Midbrain (tissue), 1 donor: ENCODE measurements at regions not wholly inside any gene's neighbourhood (a gene's known extent, or its start where the extent isn't known, plus 50 kb on each side); places are given as distances from the start of the nearest gene placed in this dataset.
"Not testable (repeated sequence)": the region's sequence is repeated elsewhere in the genome, so short reads cannot be mapped to it uniquely, and the experiment has no call there.

Experiments used
- DNase-seq: peaks from one replicate; lab custom pipeline; 2025; lab: John Stamatoyannopoulos, UW

DNA sequence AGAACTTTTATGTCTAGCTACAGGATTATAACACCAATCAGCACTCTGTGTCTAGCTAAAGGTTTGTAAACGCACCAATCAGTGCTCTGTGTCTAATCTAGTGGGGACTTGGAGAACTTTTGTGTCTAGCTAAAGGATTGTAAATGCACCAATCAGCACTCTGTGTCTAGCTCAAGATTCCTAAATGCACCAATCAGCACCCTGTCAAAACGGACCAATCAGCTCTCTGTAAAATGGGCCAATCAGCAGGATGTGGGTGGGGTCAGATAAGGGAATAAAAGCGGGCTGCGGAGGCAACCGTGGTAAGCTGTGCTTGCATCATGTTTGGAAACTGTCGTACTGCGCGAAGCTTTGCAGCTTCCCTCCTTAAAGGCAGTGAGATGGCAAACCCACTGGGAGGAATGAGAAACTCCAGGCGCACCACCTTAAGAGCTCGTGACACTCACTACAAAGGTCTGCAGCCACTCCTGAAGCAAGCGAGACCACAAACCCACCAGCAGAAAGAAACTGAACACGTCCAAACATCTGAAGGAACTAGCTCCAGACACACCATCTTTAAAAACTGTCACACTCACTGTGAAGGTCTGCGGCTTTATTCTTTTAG is 112.1 kb upstream of the DUSP22 start:
- DNase-seq = not testable (repeated sequence)

- no peak for DNase-seq
Observed at GRCh38 chr6:181049-181654, 111.1 kb upstream of the DUSP22 start.

GRCh38 chr6:183668-184067 is 108.6 kb upstream of the DUSP22 start:
- no peak for DNase-seq

DNA sequence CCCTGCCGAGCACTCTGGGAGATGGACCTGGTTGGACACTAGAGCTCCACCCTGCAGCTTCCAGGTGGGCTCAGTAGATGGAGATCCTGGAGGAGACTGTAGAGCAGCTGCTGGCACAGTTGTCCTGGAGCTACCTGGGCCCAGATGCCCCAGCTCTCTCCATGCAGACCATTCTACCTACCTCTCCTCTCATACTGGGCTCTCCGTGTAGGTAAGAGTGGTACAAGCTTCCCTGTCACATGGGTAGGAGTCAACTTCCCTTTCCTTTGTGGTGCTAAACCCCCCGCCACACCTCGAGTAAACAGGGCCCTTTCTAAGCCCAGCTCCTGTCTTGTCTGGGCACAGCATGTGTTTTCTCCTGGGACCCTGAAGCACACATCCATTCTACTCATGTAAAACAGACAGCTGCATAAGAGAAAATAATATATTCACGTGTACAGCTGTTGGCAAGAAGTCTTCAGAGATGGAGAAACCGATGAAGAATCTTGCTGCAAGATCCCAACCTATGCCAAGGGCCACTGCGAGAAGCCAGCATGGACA is 108.1 kb upstream of the DUSP22 start:
- DNase-seq = no peak

DNA sequence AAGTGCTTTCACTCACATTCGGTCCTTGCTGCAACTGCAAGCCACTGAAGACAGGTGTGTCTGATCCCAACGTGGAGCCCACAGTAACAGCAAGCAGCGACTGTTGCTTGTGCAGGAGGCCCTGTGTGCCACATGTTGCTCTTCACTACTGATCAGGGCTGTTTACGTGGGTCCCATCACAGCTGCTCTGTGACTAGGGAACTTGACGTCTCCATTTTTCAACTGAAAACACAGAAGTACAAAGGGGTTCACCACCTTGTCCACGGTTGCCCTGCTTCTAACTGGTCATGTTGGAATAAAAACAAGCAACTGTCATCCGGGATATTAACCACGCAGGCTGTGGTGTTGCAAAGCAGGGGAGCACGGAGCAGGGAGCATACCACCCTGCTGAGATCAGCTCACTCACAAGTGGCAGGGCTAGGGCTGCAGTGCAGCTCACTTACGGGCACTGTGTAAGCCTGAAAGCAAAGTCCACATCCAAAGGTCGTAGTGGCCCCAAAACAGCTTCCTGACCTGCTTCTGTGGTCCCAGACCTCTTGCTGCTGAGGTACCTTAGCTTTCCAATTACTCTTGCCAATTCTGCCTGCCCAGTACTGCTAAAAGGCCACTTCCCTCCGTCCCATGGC is 105.8 kb upstream of the DUSP22 start:
- no peak for DNase-seq

- DNase-seq = no peak
Observed at GRCh38 chr6:187210-187861, 105.0 kb upstream of the DUSP22 start.

DNA sequence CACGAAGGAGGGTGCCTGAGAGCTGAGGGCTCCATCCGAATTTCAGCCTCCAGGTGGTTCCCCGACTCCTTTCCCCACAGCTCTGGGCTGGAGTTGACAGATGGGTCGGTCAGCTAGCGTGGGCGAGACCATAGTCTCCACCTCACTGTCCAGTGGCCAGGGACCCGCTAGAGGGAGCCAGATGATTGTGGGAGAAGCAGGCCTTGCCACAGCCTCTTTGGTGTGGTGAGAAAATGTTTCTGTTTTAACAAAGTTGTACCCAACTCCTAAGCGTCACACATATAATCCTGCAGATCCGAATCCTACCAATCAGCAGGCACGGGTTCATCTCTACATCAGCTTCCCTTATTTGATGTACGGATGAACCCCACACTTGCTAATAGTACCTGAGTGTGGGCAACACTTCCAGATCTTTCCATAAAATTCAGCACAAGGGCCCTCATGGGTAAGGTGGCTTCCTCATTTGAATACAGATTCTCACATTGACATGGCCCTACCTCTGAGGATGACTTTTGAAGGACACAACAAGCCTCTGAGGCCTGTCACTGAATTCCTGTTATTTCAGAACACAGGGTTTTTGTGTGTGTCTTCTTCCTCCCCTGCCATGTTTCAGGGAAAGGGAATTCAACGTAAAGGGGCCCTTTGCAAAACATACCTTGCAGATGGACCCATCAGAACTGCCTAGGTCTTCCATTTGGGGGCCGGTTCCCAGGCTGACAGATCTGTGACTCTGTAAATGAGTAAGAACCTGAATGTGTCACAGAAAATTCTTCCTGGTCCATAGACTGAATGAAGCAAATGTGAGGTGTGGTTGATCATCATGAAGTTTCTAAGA is 103.2 kb upstream of the DUSP22 start:
- DNase-seq = peak; percentile 47

GRCh38 chr6:189676-190075 is 102.6 kb upstream of the DUSP22 start:
- no peak for DNase-seq

GRCh38 chr6:190596-191395 is 101.5 kb upstream of the DUSP22 start:
- DNase-seq = no peak

DNA sequence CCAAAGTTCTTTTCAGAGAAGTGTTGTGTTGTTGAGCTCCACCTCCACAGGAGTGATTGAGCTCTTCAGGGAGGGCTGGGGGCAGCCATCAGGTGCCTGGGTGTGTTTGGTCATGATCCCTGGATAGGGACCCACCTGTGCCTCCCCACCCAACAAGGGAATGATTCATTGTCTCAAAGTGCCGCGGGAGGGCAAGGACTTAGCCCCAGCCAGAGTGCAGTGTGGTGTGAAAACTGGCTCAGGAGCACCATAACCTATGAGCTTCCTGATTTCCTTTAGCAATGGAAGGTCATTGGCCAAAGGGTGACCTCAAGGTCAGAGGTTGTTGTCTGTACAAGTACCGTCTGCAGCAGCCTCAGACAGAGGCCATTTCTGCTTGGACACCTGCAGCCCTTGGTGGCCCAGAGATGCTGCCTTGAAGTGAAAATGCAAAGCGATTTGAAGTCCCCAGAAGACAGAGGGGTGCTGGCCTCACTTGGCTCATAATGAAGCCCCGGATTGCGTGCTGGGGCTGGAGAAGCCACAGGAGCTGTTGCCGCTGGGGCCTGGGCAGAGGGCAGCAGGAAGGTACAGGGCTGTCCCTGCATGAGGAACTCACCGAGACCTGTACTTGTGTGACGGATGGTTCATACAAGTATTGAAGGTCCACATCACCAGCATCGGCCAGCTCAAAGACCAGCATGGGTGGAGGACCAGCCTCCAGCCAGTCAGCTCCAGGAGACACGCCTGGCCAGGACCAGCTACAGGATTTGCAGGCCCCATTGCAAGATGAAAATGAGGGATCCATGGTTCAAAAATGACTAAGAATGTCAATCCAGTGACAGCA is 100.6 kb upstream of the DUSP22 start:
- no peak for DNase-seq

GRCh38 chr6:192313-192664 is 100.0 kb upstream of the DUSP22 start:
- DNase-seq = no peak

DNA sequence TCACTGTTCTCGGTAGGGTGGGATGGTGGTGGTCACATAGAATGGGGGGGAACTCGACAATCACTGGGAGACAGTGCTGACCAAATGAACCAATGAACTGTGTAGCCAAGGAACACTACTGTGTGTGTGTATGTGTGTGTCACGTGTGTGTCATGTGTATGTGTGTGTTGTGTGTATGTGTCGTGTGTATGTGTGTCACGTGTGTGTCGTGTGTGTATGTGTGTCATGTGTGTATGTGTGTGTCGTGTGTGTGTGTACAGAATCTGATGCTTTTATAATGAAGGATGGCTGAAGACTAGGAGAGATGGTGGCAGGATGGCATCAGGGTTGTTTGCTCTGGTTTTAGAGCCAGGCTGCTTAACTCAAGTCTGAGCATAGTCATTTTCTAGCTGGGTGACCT is 99.1 kb upstream of the DUSP22 start:
- no peak for DNase-seq

DNA sequence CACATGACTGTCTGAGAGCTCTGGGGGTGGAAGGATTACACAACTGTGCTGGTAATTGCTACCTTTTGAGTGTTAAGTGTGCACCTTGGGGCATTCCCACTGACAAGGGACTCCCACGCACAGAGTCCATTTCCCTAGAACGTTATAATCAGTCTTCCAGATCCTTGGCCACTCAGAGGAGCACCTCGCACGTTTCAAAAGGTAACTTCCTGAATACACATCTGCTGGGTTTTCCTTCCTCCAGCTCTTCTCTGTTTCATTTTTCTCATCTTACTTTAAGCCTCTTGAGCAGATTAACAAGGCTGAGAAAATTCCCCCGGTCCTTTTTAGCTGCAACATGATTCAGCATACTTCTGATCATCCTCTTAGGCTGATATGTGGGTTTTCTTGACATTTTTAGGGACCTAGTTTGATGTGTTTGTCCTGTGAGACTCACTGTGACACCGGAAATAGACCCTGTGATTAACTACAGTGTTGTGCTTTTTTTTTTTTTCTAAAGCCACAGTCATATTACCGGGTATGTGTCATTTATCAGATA is 98.4 kb upstream of the DUSP22 start:
- DNase-seq = no peak

GRCh38 chr6:195861-196360 is 96.4 kb upstream of the DUSP22 start:
- no peak for DNase-seq

- no peak for DNase-seq
Observed at GRCh38 chr6:196543-196942, 95.7 kb upstream of the DUSP22 start.

DNA sequence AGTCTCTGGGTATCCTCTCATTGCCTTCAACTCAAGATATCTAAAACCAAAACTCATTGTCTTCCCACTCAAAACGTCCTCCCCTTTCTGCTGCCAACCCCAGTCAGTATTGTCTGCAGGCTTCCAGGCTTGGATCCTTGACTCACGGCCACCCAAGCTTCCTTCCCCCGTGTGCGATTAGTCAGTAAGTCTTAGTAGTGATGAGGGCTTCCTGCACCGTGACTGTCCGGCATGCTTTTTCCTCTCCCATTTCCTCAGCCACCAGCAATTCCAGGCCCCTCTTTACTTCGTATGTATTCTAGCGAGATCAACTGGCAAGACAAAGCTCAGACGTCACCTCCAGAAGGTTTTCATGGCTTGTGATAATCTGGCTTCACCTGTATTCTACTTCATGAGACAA is 88.6 kb upstream of the DUSP22 start:
- no peak for DNase-seq

DNA sequence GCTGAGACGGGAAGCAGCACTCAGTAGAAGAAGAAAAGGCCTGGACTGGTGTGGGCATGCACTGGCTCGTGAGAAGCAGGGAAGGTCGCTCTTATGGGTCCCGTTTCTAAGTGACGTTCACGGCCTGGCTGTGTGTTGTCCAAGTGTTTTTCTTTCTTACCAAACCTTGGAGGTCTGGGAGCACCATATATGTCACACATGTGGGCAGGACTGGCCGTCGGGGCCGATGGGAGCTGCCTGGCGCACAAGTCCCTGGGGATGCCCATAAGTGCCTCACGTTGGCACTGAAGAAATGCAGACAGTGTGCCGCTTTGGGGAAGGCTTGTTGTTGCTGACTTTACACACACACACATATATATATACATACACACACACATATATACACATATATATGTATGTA is 86.0 kb upstream of the DUSP22 start:
- DNase-seq = no peak

DNA sequence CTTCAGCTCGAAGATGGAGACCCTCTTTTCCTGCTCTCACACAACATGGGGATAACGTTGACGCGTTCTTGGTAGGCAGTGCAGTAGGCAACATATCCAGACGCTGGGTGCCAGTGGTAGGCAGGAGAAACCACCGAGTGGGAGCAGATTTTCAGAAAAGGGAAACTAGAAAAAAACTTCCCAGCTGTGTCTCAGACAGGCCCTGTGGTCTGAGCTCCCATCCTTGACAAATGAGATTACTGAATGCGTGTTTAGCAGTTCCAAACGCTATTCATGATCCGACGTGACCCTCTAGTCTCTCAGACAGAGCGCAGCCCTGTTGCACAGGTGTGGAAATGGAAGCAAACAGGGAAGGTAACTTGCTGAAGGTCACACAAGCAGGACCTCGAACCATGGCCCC is 83.9 kb upstream of the DUSP22 start:
- DNase-seq = no peak

DNA sequence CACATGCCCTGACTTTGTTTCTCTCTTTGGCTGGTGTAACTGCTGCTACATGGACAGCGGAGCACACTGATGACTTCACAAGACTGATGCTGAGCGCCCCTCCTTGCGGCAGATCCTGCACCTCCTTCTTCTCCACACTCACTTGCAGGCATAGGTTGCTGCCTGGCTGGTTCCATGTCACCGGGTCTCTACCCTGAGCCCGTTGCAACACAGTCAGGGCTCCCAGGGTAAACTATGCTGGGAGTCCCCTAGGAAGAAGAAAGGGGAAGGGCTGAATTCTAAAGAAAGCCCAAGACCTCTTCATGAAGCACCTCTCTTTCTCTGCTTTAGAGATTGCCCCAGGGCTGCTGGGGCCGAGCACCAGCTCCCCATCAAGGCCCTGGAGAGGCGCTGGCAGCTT is 83.3 kb upstream of the DUSP22 start:
- no peak for DNase-seq
